Fibroblast of lung (primary cell): ENCODE measurements at regions not wholly inside any gene's neighbourhood (a gene's known extent, or its start where the extent isn't known, plus 50 kb on each side); places are given as distances from the start of the nearest gene placed in this dataset.

Experiments used
- EZH2 ChIP-seq: IDR thresholded peaks from 2 replicates; pipeline ENCODE4 v1.5.1; 2012; ENCODE audit warnings: low read length, control low read depth, mild to moderate bottlenecking; ENCODE audit errors: missing control alignments
- TF ChIP-seq, protein P1 (sequence below), 2 donors: IDR thresholded peaks in 1 of 2; conservative IDR thresholded peaks in 1 of 2; 1 replicate in 1 of 2; 2 replicates in 1 of 2; pipeline ENCODE4 v1.5.1; 2011 to 2012; ENCODE audit warnings: low read length in 2 of 2, control low read depth in 1 of 2, inconsistent platforms in 1 of 2, low read depth in 1 of 2, mild to moderate bottlenecking in 1 of 2

DNA sequence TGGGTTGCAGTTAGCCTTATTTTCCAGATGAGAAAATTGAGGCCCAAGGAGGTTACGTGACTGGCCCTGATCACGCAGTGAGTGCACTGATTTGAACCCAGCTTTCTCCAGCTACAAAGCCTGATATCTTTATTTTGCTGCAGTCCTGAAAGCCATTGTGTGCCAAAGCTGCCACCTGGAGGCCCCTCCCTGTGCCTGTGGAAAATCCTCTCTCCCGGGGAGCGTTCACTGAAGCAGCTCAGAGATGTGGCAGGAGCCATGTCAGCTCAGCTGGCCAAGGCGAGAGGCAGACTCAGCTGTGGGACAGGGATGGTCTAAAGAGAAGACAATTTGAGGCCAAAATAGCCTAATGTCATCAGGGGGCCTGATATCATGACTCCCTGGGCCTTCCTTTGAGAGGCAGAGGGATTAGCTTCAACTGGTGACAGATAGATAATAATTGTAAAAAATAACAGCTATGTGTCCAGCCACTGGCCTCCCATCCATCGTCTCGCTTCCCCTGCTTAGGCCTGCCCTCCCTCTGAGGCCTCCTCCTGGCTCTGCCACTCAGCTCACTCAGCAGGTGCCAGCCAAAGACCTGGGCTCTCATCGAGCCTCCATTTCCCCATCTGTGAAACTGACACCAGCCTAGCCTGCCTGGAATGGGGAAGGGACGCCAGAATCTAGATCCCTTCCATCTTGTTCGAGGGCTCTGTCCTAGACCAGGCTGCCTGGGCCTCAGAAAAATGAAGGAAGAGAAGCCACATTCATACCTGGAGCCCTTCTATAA is 74.3 kb upstream of the GGTA1 start:
- TF ChIP-seq, protein P1, sequence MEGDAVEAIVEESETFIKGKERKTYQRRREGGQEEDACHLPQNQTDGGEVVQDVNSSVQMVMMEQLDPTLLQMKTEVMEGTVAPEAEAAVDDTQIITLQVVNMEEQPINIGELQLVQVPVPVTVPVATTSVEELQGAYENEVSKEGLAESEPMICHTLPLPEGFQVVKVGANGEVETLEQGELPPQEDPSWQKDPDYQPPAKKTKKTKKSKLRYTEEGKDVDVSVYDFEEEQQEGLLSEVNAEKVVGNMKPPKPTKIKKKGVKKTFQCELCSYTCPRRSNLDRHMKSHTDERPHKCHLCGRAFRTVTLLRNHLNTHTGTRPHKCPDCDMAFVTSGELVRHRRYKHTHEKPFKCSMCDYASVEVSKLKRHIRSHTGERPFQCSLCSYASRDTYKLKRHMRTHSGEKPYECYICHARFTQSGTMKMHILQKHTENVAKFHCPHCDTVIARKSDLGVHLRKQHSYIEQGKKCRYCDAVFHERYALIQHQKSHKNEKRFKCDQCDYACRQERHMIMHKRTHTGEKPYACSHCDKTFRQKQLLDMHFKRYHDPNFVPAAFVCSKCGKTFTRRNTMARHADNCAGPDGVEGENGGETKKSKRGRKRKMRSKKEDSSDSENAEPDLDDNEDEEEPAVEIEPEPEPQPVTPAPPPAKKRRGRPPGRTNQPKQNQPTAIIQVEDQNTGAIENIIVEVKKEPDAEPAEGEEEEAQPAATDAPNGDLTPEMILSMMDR (conservative IDR thresholded peaks at IDR 0.05 in 1 of 2, IDR thresholded peaks at IDR 0.05 in 1 of 2; ENCODE audit: low read depth in 1 of 2, low read length in 2 of 2) = no peak
- TF ChIP-seq EZH2 = no peak
